ENCODE measurements at regions not wholly inside any gene's neighbourhood (a gene's known extent, or its start where the extent isn't known, plus 50 kb on each side); places are given as distances from the start of the nearest gene placed in this dataset.

DNA sequence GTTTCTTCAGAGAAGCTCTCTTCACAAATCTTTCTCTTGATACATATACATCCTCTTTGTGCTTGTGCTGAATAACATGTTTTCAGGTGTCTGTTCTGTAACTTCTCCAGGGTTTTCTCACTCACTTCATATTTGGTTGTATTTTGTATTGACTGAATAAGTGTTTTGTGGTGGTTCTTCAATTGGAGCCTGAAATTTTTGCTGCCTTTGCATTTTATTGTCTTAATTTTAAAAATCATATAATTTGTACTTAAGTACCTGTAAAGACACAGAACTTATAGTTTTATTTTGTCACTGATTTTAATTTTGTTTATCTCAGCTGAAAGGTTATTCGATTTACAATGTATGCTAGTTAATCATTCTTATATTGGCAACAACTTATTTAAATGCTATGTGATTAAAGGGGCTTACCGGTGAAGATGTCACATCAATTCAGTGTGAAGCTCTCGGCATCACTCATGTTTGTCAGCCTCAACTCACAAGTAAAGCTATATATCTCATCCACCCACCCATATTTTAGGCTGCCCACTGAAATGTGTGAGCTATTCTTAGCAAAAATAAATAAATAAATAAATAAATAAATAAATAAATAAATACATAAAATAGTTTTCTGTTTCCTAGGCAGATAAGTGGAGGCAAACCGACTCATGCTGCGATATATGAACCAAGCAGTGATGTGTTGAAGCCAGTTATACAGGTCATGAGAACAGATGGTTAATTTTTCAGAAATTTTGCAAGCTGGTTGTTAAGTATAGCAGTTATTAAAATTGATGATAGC lies 76.4 kb upstream of the FSTL5 start:
- TF ChIP-seq, protein P1, sequence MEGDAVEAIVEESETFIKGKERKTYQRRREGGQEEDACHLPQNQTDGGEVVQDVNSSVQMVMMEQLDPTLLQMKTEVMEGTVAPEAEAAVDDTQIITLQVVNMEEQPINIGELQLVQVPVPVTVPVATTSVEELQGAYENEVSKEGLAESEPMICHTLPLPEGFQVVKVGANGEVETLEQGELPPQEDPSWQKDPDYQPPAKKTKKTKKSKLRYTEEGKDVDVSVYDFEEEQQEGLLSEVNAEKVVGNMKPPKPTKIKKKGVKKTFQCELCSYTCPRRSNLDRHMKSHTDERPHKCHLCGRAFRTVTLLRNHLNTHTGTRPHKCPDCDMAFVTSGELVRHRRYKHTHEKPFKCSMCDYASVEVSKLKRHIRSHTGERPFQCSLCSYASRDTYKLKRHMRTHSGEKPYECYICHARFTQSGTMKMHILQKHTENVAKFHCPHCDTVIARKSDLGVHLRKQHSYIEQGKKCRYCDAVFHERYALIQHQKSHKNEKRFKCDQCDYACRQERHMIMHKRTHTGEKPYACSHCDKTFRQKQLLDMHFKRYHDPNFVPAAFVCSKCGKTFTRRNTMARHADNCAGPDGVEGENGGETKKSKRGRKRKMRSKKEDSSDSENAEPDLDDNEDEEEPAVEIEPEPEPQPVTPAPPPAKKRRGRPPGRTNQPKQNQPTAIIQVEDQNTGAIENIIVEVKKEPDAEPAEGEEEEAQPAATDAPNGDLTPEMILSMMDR (conservative IDR thresholded peaks at IDR 0.05; ENCODE audit: control insufficient read depth, insufficient read depth, low read depth, low read length) = no peak
- no peak overlapping the region for H3K4me3 ChIP-seq (ENCODE audit: control insufficient read depth, low read depth, low read length)
- no peak for DNase-seq (ENCODE audit: low read depth)

DNA sequence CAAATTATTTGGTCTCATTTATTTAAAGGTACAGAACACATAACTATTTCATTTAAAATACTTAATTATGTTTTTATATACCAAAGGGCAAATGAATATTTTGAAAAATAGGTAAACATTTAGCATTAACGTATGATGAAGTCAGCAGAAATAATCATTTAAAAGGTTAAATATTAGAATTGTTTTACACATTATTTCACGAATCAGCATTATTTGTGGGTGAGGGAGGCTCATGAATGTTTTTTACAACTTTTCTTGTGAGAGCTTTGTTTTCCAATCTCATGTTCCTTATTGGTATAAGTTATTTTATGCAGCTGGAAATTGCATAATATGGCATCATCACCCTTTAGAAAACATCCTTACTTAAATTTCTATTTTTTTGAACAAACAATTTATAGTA lies 73.9 kb upstream of the FSTL5 start:
- no peak overlapping the region for H3K4me3 ChIP-seq (ENCODE audit: control insufficient read depth, low read depth, low read length)
- no peak for DNase-seq (ENCODE audit: low read depth)
- TF ChIP-seq, protein P1 (conservative IDR thresholded peaks at IDR 0.05; ENCODE audit: control insufficient read depth, insufficient read depth, low read depth, low read length) = no peak

DNA sequence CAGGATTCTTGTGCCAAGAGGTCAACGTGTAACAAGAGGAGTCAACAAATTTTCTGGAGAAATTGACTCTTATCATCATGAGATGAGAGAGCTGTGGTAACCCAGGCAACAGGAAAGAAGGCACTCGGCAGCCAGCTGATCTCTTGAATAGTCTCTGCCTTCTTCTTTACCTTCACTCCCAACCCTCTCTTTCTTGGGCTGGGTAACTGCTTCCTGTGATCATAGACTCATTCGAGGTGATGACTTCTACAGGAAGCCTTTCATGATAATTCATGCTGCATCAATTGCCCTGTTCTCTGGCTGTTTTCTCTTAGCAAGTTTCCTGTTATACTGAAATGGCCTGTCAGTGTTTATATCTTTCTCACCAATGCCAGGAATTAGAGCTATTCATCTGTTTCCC lies 70.8 kb upstream of the FSTL5 start:
- H3K4me3 ChIP-seq (ENCODE audit: control insufficient read depth, low read depth, low read length) = no peak overlapping the region
- TF ChIP-seq, protein P1 (conservative IDR thresholded peaks at IDR 0.05; ENCODE audit: control insufficient read depth, insufficient read depth, low read depth, low read length) = no peak
- DNase-seq (ENCODE audit: low read depth) = no peak

DNA sequence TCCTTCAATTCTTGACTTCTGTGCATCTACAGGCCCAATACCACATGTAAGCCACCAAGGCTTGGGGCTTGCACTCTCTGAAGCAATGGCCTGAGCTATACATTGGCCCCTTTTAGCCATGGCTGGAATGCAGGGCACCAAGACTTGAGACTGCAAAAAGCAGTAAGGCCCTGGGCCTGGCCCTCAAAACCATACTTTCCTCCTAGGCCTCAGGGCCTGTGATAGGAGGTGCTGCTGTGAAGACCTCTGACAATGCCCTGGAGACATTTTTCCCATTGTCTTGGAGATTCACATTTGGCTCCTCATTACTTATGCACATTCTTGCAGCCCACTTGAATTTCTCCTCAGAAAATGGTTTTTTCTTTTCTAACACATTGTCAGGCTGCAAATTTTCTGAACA lies 68.5 kb upstream of the FSTL5 start:
- H3K4me3 ChIP-seq (ENCODE audit: control insufficient read depth, low read depth, low read length) = no peak overlapping the region
- DNase-seq (ENCODE audit: low read depth) = no peak
- TF ChIP-seq, protein P1 (conservative IDR thresholded peaks at IDR 0.05; ENCODE audit: control insufficient read depth, insufficient read depth, low read depth, low read length) = no peak

DNA sequence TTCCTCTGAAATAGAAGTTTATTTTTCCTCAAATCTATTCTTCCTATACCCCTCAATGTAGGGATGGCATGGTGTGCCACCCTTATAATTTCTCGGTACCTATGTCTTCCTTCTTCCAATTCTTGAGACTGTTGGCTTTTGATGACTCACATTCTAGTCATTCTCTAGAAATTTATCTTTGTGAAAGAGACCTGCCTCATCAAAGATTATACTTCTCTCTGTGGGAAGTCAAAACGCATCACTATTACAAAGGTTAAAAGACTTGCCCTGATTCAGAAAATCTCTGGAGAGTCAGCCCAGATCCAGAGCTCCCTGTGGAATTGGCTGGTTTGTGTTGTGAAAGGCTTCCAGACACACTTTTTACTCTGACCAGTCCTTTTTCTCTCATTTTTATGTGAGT lies 65.9 kb upstream of the FSTL5 start:
- TF ChIP-seq, protein P1 (conservative IDR thresholded peaks at IDR 0.05; ENCODE audit: control insufficient read depth, insufficient read depth, low read depth, low read length) = no peak
- no peak overlapping the region for H3K4me3 ChIP-seq (ENCODE audit: control insufficient read depth, low read depth, low read length)
- no peak for DNase-seq (ENCODE audit: low read depth)

DNA sequence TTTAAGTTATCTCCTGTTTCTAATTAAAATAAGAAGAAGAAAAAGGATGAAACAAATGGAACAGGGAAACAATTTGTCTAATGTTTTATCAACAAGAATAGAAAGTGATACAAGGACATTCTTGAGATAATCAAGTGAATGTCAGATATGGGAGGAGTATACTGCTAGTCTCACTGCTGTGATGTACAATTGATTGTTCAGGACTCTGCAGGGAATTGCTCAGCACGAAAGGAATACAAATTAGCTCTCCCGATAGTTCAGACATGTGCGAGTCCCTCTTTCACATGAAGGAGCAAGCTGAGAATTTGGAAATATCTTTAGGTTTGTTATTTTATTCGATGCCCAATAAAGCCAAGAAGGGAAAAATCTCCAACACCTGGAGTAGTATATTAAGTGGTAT lies 57.3 kb upstream of the FSTL5 start:
- no peak overlapping the region for H3K4me3 ChIP-seq (ENCODE audit: control insufficient read depth, low read depth, low read length)
- TF ChIP-seq, protein P1 (conservative IDR thresholded peaks at IDR 0.05; ENCODE audit: control insufficient read depth, insufficient read depth, low read depth, low read length) = no peak
- no peak for DNase-seq (ENCODE audit: low read depth)
